HUES48 (cell line): ENCODE measurements at regions not wholly inside any gene's neighbourhood (a gene's known extent, or its start where the extent isn't known, plus 50 kb on each side); places are given as distances from the start of the nearest gene placed in this dataset.
"Not testable (repeated sequence)": the region's sequence is repeated elsewhere in the genome, so short reads cannot be mapped to it uniquely, and the experiment has no call there.

ENCODE experiments used
- H3K27ac ChIP-seq: one replicate; pipeline ENCODE4 v1.7.0; 2013; ENCODE audit warnings: low read depth, low read length, inconsistent platforms
- H3K27me3 ChIP-seq: 2 replicates; pipeline ENCODE4 v1.6.1; 2013; ENCODE audit warnings: mild to moderate bottlenecking, low read length; ENCODE audit not compliant: control insufficient read depth, insufficient read depth
- H3K36me3 ChIP-seq: 2 replicates; pipeline ENCODE4 v1.6.1; 2013; ENCODE audit warnings: low read length; ENCODE audit not compliant: control insufficient read depth, insufficient read depth
- H3K4me1 ChIP-seq: 2 replicates; pipeline ENCODE4 v1.6.1; 2013; ENCODE audit warnings: mild to moderate bottlenecking, low read length; ENCODE audit not compliant: control insufficient read depth, insufficient read depth
- H3K4me3 ChIP-seq: 2 replicates; pipeline ENCODE4 v1.5.1; 2013; ENCODE audit warnings: mild to moderate bottlenecking, low read depth, low read length
- H3K9ac ChIP-seq: 2 replicates; pipeline ENCODE4 v1.6.1; 2013; ENCODE audit warnings: mild to moderate bottlenecking, low read depth, low read length, moderate library complexity
- H3K9me3 ChIP-seq: 2 replicates; pipeline ENCODE4 v1.6.1; 2013; ENCODE audit warnings: low read length; ENCODE audit not compliant: control insufficient read depth, insufficient read depth

DNA sequence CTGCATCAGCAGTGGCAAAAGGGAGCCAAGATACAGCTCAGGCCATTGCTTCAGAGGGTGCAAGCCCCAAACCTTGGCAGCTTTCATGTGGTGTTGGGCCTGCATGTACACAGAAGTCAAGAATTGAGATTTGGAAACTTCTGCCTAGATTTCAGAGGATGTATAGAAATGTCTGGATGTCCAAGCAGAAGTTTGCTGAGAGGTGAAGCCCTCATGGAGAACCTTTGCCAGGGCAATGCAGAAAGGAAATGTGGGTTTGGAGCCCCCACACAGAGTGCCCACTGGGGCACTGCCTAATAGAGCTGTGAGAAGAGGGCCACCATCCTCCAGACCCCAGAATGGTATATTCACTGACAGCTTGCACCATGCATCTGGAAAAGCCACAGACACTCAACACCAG, 51.3 kb upstream of the DCLK2 start:
- H3K9me3 ChIP-seq = peaks cover 10% of the 10 kb centered on the region; the same call in 1 of the 2 replicates
- not testable (repeated sequence) for H3K4me1 ChIP-seq, H3K27ac ChIP-seq, H3K27me3 ChIP-seq, H3K36me3 ChIP-seq, H3K4me3 ChIP-seq, H3K9ac ChIP-seq
